ENCODE measurements at regions not wholly inside any gene's neighbourhood (a gene's known extent, or its start where the extent isn't known, plus 50 kb on each side); places are given as distances from the start of the nearest gene placed in this dataset.

DNA sequence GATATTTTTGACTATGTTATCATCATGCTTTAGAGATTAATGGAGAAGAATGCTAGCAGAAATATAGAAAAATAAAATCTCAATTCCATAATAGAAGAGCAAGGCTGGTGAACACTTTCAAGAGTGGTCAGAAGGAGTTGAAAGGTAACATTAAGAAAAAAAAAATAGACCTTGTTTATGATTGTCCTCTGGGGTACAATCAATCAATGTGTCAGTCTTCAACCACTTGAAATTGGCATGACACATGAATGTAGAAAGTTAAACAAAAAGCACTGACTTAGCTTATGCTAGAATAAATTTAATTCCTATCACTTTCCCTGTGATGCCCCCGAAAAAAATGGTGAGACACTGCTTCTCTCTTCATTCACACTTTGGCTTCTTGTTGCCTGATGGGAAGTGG, 750.3 kb upstream of the ADGRL2 start:
- TF ChIP-seq, protein P1, sequence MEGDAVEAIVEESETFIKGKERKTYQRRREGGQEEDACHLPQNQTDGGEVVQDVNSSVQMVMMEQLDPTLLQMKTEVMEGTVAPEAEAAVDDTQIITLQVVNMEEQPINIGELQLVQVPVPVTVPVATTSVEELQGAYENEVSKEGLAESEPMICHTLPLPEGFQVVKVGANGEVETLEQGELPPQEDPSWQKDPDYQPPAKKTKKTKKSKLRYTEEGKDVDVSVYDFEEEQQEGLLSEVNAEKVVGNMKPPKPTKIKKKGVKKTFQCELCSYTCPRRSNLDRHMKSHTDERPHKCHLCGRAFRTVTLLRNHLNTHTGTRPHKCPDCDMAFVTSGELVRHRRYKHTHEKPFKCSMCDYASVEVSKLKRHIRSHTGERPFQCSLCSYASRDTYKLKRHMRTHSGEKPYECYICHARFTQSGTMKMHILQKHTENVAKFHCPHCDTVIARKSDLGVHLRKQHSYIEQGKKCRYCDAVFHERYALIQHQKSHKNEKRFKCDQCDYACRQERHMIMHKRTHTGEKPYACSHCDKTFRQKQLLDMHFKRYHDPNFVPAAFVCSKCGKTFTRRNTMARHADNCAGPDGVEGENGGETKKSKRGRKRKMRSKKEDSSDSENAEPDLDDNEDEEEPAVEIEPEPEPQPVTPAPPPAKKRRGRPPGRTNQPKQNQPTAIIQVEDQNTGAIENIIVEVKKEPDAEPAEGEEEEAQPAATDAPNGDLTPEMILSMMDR (conservative IDR thresholded peaks at IDR 0.05) = no peak

DNA sequence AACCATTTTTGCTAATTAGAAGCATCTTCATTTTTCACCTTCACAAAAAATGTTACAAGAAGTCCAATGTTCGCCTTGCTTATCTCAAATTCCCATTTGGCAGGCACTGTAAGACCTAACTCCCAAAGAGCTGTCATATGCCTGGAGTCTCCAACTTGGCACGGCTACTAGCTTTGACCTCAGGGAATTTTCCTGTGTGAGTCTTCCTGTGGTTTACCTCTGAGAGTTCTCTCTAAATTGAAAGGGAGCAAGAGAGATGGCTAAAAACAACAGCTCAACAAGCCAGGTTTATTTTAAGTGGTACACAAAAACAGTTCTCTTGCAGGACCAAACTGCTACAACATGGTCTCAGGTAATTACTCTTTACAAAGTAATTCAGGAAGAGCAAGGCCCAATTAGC, 756.0 kb upstream of the ADGRL2 start:
- TF ChIP-seq, protein P1 (conservative IDR thresholded peaks at IDR 0.05) = no peak

More for the DNA sequence above, 750.3 kb upstream of the ADGRL2 start:
- no peak overlapping the region for H3K27ac ChIP-seq

DNA sequence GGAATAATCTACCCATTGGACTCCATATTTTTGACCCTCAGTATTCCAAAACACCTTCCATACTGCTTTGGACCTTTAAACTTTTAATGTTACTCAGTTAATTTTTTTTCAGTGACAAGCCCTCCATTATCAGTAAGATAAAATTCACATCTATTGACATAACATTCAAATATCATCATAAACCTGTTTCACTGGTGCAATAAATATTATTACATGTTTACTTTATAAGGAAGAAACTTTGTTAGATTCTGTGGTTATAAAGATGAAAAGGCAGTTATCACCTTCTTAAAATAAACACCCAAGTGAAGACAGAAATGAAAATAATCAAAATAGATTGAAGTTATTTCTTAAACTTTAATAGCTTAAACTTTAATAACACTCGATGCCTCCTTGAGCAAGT, 758.5 kb upstream of the ADGRL2 start:
- TF ChIP-seq, protein P1 (conservative IDR thresholded peaks at IDR 0.05) = no peak
- H3K27ac ChIP-seq = no peak overlapping the region

More for the DNA sequence above, 756.0 kb upstream of the ADGRL2 start:
- no peak overlapping the region for H3K27ac ChIP-seq

DNA sequence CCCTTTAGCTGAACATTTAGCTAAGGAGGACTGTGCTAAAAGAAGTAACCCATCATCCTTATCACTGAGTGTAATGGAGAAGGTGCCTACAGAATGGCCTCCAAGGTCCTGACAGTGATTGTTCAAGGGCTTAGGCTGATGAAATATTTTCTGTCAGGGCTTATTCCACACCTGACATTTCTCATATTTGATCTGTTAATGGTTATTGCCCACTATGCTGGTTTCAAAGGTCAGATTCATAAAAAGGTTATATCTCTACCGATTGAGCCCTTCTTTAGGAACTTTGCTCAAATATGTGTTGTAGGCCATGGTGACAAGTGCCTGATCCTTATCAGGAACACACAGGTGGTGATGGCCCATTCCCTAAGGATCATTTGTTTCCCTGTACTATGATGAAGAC, 766.4 kb upstream of the ADGRL2 start:
- TF ChIP-seq, protein P1 (conservative IDR thresholded peaks at IDR 0.05) = no peak
- H3K27ac ChIP-seq = no peak overlapping the region

DNA sequence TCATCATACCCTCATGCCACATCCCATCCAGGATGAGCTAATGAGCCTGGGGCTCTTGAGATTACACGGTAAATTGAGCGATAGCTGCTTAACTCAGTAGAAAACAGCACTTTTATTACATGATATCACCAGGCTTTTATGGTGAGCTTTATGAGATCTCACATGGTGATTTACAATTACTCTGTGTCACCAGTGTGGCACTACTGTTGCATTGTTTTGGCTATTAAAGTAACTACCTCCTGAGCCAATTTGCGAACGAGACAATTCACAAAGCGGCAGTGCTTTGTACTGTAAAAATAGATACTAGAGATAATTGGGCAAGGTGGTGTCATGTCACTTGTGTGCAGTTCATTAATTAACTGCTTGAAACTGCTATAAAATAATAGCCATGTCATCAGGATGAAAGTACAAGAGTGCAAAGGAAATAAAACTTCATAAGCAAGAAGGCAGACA, 767.7 kb upstream of the ADGRL2 start:
- H3K27ac ChIP-seq = no peak overlapping the region
- TF ChIP-seq, protein P1 (conservative IDR thresholded peaks at IDR 0.05) = no peak

DNA sequence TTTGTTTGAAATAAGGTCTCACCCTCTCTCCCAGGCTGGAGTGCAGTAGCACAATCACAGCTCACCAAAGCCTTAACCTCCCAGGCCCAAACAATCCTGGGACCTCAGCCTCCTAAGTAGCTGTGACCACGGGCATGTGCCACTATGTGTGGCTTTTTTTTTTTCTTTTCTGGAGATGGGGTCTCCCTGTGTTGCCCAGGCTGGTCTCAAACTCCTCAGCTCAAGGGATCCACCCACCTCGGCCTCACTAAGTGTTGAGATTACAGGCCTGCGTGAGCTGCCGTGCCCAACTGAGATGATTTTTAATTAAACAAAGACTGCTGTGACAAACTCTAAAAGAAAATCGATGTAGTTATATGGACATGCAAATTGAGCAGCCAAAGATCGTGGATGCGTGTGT, 768.4 kb upstream of the ADGRL2 start:
- TF ChIP-seq, protein P1 (conservative IDR thresholded peaks at IDR 0.05) = no peak
- no peak overlapping the region for H3K27ac ChIP-seq

DNA sequence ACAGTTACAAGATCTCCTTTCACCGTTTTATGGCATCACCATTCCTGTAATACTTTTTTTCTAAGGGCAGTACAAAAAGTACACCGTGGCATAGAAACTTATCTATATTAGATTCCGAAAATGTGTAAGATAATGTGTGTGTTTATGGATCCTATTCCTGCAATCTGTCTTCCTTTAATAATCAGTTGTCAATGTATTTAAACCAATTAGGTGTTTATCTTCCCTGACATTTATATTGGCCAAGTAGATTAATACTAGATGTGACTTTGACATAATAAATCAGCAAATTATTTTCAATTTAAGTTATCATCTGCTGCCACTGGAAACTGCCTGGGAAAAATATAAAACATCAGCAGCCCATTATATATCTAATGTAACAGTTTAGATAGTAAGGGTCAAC, 770.3 kb upstream of the ADGRL2 start:
- TF ChIP-seq, protein P1 (conservative IDR thresholded peaks at IDR 0.05) = no peak
- H3K27ac ChIP-seq = no peak overlapping the region
